ENCODE measurements at regions not wholly inside any gene's neighbourhood (a gene's known extent, or its start where the extent isn't known, plus 50 kb on each side); places are given as distances from the start of the nearest gene placed in this dataset.

DNA sequence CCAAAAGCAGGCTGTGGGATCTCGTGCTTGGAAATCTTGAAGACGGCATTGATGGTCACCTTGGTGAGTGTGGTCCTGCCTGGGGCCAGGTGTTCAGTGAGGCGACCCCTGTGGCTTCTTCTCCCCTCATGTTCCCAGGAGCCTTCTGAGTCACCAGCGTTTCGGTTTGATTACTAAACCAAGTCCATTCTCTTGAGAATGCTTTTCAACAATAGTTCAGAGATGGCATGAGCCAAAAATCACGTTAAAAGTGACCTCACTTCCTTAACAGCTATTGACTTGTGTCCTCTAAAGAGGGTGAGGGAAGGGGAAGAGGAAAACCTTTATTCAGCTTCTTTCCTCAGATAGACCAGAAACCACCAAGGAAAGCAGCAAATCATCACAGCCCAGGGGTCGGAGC is 315.2 kb downstream of the GATA3 start:
- TF ChIP-seq, protein P1, sequence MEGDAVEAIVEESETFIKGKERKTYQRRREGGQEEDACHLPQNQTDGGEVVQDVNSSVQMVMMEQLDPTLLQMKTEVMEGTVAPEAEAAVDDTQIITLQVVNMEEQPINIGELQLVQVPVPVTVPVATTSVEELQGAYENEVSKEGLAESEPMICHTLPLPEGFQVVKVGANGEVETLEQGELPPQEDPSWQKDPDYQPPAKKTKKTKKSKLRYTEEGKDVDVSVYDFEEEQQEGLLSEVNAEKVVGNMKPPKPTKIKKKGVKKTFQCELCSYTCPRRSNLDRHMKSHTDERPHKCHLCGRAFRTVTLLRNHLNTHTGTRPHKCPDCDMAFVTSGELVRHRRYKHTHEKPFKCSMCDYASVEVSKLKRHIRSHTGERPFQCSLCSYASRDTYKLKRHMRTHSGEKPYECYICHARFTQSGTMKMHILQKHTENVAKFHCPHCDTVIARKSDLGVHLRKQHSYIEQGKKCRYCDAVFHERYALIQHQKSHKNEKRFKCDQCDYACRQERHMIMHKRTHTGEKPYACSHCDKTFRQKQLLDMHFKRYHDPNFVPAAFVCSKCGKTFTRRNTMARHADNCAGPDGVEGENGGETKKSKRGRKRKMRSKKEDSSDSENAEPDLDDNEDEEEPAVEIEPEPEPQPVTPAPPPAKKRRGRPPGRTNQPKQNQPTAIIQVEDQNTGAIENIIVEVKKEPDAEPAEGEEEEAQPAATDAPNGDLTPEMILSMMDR (IDR thresholded peaks at IDR 0.05; ENCODE audit: poor library complexity), result no peak
- no peak for TF ChIP-seq EZH2 (IDR thresholded peaks at IDR 0.05; ENCODE audit: borderline replicate concordance)
